ENCODE measurements at regions not wholly inside any gene's neighbourhood (a gene's known extent, or its start where the extent isn't known, plus 50 kb on each side); places are given as distances from the start of the nearest gene placed in this dataset.

DNA sequence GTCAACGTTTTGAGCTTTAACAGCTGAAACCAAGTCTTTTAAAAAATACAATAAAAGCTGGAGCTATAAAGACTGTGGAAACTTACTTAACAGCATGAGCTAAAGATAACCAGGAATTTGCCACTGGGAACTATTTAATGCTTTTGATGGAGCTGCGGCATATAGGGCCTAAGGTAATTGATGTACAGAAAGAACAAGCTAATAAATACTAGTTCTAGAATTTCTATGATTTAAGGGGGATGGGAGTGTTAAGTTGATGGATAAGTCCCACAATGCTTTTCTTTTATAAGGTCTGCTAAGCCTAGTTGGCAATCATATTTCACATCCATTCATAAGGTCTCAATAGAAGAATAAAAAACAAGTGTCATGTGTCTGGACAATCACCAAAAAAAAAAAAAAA lies 334.0 kb upstream of the DMAC1 start:
- Histone ChIP-seq H3T11ph (ENCODE audit: low read length) (no peak overlapping the region), H3K9ac (ENCODE audit: extremely low read depth, insufficient read length, low read length) (no peak overlapping the region), H4K91ac (ENCODE audit: insufficient read length, low read depth, low read length) (no peak overlapping the region), H3K56ac (ENCODE audit: insufficient read length, low read depth, low read length) (no peak overlapping the region), H3K4me2 (ENCODE audit: insufficient read depth, insufficient read length, low read length) (no peak overlapping the region), H3K9me3 (ENCODE audit: control insufficient read depth, low read depth, low read length) (no peaks in the 10 kb centered on the region), H2BK20ac (ENCODE audit: low read depth, low read length, poor library complexity, severe bottlenecking) (no peak overlapping the region), H3K23ac (ENCODE audit: insufficient read length, low read depth, low read length) (no peak overlapping the region), H2BK5ac (ENCODE audit: insufficient read length, low read length) (no peak overlapping the region), H3K4ac (ENCODE audit: low read depth, low read length) (no peak overlapping the region), H2BK15ac (ENCODE audit: low read depth, low read length) (no peak overlapping the region), H2AFZ (ENCODE audit: low read length) (no peak overlapping the region), H2BK120ac (ENCODE audit: low read depth, low read length, poor library complexity, severe bottlenecking) (no peak overlapping the region), H3K23me2 (ENCODE audit: insufficient read length, low read depth, low read length, poor library complexity, severe bottlenecking) (no peaks in the 10 kb centered on the region), H4K20me1 (ENCODE audit: control insufficient read depth, insufficient read depth, insufficient read length) (no peaks in the 10 kb centered on the region), H3K14ac (ENCODE audit: insufficient read depth, low read length) (no peak overlapping the region), H3K79me2 (ENCODE audit: insufficient read depth, low read length) (no peaks in the 10 kb centered on the region), H3K27me3 (ENCODE audit: insufficient read depth, low read length) (no peaks in the 10 kb centered on the region), H3K79me1 (ENCODE audit: insufficient read depth, low read depth, low read length, poor library complexity, severe bottlenecking) (no peaks in the 10 kb centered on the region), H2AK5ac (ENCODE audit: insufficient read length, low read length) (no peak overlapping the region), H4K8ac (replicated peaks; ENCODE audit: insufficient read length, low read depth, low read length) (no peak overlapping the region), H4K5ac (ENCODE audit: insufficient read length, low read depth, low read length) (no peak overlapping the region), H3K27ac (ENCODE audit: insufficient read length, low read depth, low read length) (no peak overlapping the region), H2BK12ac (ENCODE audit: insufficient read length, low read depth, low read length) (no peak overlapping the region), H3K4me1 (ENCODE audit: insufficient read depth, low read length) (no peaks in the 10 kb centered on the region; the same call in 1 of the 2 replicates), H3K18ac (ENCODE audit: insufficient read length, low read depth, low read length) (no peak overlapping the region)
- TF ChIP-seq, protein P1, sequence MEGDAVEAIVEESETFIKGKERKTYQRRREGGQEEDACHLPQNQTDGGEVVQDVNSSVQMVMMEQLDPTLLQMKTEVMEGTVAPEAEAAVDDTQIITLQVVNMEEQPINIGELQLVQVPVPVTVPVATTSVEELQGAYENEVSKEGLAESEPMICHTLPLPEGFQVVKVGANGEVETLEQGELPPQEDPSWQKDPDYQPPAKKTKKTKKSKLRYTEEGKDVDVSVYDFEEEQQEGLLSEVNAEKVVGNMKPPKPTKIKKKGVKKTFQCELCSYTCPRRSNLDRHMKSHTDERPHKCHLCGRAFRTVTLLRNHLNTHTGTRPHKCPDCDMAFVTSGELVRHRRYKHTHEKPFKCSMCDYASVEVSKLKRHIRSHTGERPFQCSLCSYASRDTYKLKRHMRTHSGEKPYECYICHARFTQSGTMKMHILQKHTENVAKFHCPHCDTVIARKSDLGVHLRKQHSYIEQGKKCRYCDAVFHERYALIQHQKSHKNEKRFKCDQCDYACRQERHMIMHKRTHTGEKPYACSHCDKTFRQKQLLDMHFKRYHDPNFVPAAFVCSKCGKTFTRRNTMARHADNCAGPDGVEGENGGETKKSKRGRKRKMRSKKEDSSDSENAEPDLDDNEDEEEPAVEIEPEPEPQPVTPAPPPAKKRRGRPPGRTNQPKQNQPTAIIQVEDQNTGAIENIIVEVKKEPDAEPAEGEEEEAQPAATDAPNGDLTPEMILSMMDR (conservative IDR thresholded peaks at IDR 0.05) = no peak
- Mint-ChIP-seq H3K4me1 (peaks cover 4 to 6% of the 10 kb centered on the region in 2 experiments), H3K9me3 (no peaks in the 10 kb centered on the region), H3K27ac (no peak overlapping the region), H3K4me3 (no peak overlapping the region), H3K36me3 (ENCODE audit: insufficient read depth in 1 of 3, low read depth in 3 of 3) (no peaks in the 10 kb centered on the region), H3K27me3 (ENCODE audit: low read depth) (no peaks in the 10 kb centered on the region)
- WGBS (ENCODE audit: extremely low coverage, insufficient read length, low lambda C conversion rate) = no CpG with 5 or more reads among the region's 2 CpGs
- no peak for DNase-seq

Measured in H9 (cell line).